ENCODE measurements at regions not wholly inside any gene's neighbourhood (a gene's known extent, or its start where the extent isn't known, plus 50 kb on each side); places are given as distances from the start of the nearest gene placed in this dataset.

DNA sequence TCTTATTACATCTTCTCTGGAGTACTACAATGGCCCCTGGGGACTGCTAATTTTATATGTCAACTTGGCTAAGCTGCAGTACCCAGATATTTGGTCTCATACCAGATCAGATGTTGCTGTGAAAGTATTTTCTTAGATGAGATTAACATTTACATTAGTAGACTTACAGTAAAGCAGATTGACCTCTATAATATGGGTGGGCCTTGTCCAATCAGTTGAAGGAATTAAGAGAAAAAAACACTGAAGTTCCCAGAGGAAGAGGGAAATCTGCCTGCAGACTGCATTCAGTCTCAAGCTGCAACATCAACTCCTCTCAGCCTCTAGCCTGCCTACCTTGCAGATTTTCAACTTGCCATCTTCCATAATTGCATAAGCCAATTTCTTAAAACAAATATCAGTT, 430.1 kb downstream of the MED13L start:
- TF ChIP-seq POLR2A (IDR thresholded peaks at IDR 0.05; ENCODE audit: low read length) = no peak
- no peak for TF ChIP-seq GATA1 (IDR thresholded peaks at IDR 0.05; ENCODE audit: low read depth, low read length)

Data from erythroblast (primary cell).